H1 (cell line): ENCODE measurements at regions not wholly inside any gene's neighbourhood (a gene's known extent, or its start where the extent isn't known, plus 50 kb on each side); places are given as distances from the start of the nearest gene placed in this dataset.

Source experiments
- CTCF ChIA-PET: fragments of 300-600 bp; sonication (Branson Sonifier 250); formaldehyde crosslinking; loops from one replicate; lab custom pipeline; 2021; ENCODE audit not compliant: partially characterized antibody; lab: Charles Lee
- POLR2A ChIA-PET: fragments of 300-600 bp; sonication (Branson Sonifier 250); formaldehyde crosslinking; loops from one replicate; lab custom pipeline; 2021; ENCODE audit warnings: inconsistent platforms; ENCODE audit not compliant: partially characterized antibody; lab: Charles Lee
- DNase-seq, 2 experiments: peaks; one replicate each; pipeline versions ENCODE4 v3.0.0 to v3.0.0-alpha.2; 2010 to 2022; ENCODE audit warnings: low spot score in 2 of 2, low read depth in 1 of 2, mixed read lengths in 1 of 2
- FAIRE-seq: peaks from 2 replicates; lab custom pipeline; 2011; peaks lifted over from hg19 to GRCh38; lab: Jason Lieb, UNC
- H2AFZ ChIP-seq: 2 replicates; pipeline ENCODE4 v1.8.1; 2012; ENCODE audit warnings: low read length, inconsistent platforms
- H2AK5ac ChIP-seq: 2 replicates; pipeline ENCODE4 v1.6.1; 2013; ENCODE audit warnings: low read depth, low read length
- H2BK120ac ChIP-seq: replicated peaks from 2 replicates; pipeline ENCODE3; 2013; ENCODE audit warnings: low read depth, low read length, inconsistent platforms
- H2BK12ac ChIP-seq: 2 replicates; pipeline ENCODE4 v1.6.1; 2013; ENCODE audit warnings: low read depth, low read length
- H2BK15ac ChIP-seq: 2 replicates; pipeline ENCODE4 v1.6.1; 2013; ENCODE audit warnings: low read length
- H2BK20ac ChIP-seq: 2 replicates; pipeline ENCODE4 v1.6.1; 2013; ENCODE audit warnings: low read length
- H2BK5ac ChIP-seq: 2 replicates; pipeline ENCODE4 v1.6.1; 2013; ENCODE audit warnings: low read depth, low read length
- H3K14ac ChIP-seq: 2 replicates; pipeline ENCODE4 v1.6.1; 2013; ENCODE audit warnings: inconsistent platforms; ENCODE audit not compliant: insufficient read length
- H3K18ac ChIP-seq: 2 replicates; pipeline ENCODE4 v1.6.1; 2013; ENCODE audit warnings: low read length; ENCODE audit errors: extremely low read depth
- H3K23ac ChIP-seq: 2 replicates; pipeline ENCODE4 v1.6.1; 2013; ENCODE audit warnings: inconsistent platforms; ENCODE audit not compliant: insufficient read length
- H3K23me2 ChIP-seq: 2 replicates; pipeline ENCODE4 v1.6.1; 2013; ENCODE audit warnings: low read depth, low read length
- H3K27ac ChIP-seq: 2 replicates; pipeline ENCODE4 v1.6.1; 2011; ENCODE audit warnings: low read depth, low read length, inconsistent platforms
- H3K27me3 ChIP-seq, 4 experiments: replicated peaks in 1 of 4; 1 replicate in 1 of 4; 2 replicates in 3 of 4; pipeline versions ENCODE4 v1.6.1 to v1.8.1; 2011 to 2013; ENCODE audit warnings: low read length in 3 of 4, mild to moderate bottlenecking in 3 of 4, inconsistent platforms in 2 of 4, mixed read lengths in 2 of 4, moderate library complexity in 1 of 4; ENCODE audit not compliant: control insufficient read depth in 3 of 4, insufficient read depth in 3 of 4; ENCODE audit errors: extremely low read depth in 1 of 4
- H3K36me3 ChIP-seq, 4 experiments: 2 replicates each; pipeline versions ENCODE4 v1.6.1 to v1.8.1; 2011 to 2013; ENCODE audit warnings: mild to moderate bottlenecking in 4 of 4, low read length in 3 of 4, moderate library complexity in 2 of 4, control low read depth in 1 of 4, inconsistent platforms in 1 of 4; ENCODE audit not compliant: insufficient read depth in 4 of 4, control insufficient read depth in 2 of 4
- H3K4ac ChIP-seq: replicated peaks from 2 replicates; pipeline ENCODE3; 2013; ENCODE audit warnings: low read length, low read depth, mixed read lengths, inconsistent platforms; ENCODE audit not compliant: insufficient read length
- H3K4me1 ChIP-seq, 4 experiments: replicated peaks in 1 of 4; 1 replicate in 1 of 4; 2 replicates in 3 of 4; pipeline versions ENCODE4 v1.6.1 to v1.8.1; 2011 to 2013; ENCODE audit warnings: low read length in 3 of 4, inconsistent platforms in 2 of 4, mixed read lengths in 1 of 4; ENCODE audit not compliant: insufficient read depth in 4 of 4, control insufficient read depth in 3 of 4
- H3K4me2 ChIP-seq, 2 experiments: 2 replicates each; pipeline versions ENCODE4 v1.6.1 to v1.8.1; 2011 to 2013; ENCODE audit warnings: low read depth in 2 of 2, low read length in 2 of 2, control low read depth in 1 of 2, inconsistent platforms in 1 of 2, mild to moderate bottlenecking in 1 of 2; ENCODE audit not compliant: insufficient read depth in 1 of 2
- H3K4me3 ChIP-seq, 4 experiments: fragments of 200-600, 300-600 bp in 1 of 4; sonication (generic), shearing (Covaris generic), sonication (Bioruptor Twin) in 1 of 4; 2 replicates each; pipeline versions ENCODE4 v1.5.1 to v1.8.1; 2011 to 2016; ENCODE audit warnings: low read length in 4 of 4, low read depth in 3 of 4, control low read depth in 2 of 4, inconsistent platforms in 2 of 4, mild to moderate bottlenecking in 2 of 4, mixed read lengths in 1 of 4, moderate library complexity in 1 of 4; ENCODE audit not compliant: insufficient read depth in 2 of 4; ENCODE audit errors: extremely low read depth in 1 of 4
- H3K56ac ChIP-seq: replicated peaks from 2 replicates; pipeline ENCODE3; 2013; ENCODE audit warnings: low read depth, mild to moderate bottlenecking, mixed read lengths, low read length, inconsistent platforms; ENCODE audit not compliant: insufficient read length
- H3K79me1 ChIP-seq: 2 replicates; pipeline ENCODE4 v1.6.1; 2013; ENCODE audit warnings: low read depth, low read length, control low read depth
- H3K79me2 ChIP-seq, 2 experiments: 2 replicates each; pipeline versions ENCODE4 v1.6.1 to v1.8.1; 2012 to 2013; ENCODE audit warnings: low read length in 2 of 2, mild to moderate bottlenecking in 2 of 2, inconsistent platforms in 1 of 2; ENCODE audit not compliant: insufficient read depth in 2 of 2, control insufficient read depth in 1 of 2
- H3K9ac ChIP-seq, 4 experiments: replicated peaks in 1 of 4; 1 replicate in 1 of 4; 2 replicates in 3 of 4; pipeline versions ENCODE4 v1.6.1 to v1.8.1; 2011 to 2013; ENCODE audit warnings: low read depth in 3 of 4, low read length in 3 of 4, control low read depth in 2 of 4, mild to moderate bottlenecking in 2 of 4, moderate library complexity in 2 of 4, inconsistent platforms in 1 of 4; ENCODE audit errors: extremely low read depth in 1 of 4
- H3K9me3 ChIP-seq, 2 experiments: 2 replicates each; pipeline versions ENCODE4 v1.6.1 to v1.8.1; 2012 to 2013; ENCODE audit warnings: mild to moderate bottlenecking in 2 of 2, moderate library complexity in 2 of 2, control low read depth in 1 of 2, inconsistent platforms in 1 of 2, low read depth in 1 of 2, low read length in 1 of 2, mixed read lengths in 1 of 2; ENCODE audit not compliant: insufficient read depth in 2 of 2
- H4K20me1 ChIP-seq, 2 experiments: replicated peaks in 1 of 2; 2 replicates each; pipeline versions ENCODE3 to v1.8.1; 2011 to 2013; ENCODE audit warnings: inconsistent platforms in 2 of 2, low read length in 2 of 2, mild to moderate bottlenecking in 1 of 2; ENCODE audit not compliant: insufficient read depth in 2 of 2, control insufficient read depth in 1 of 2
- H4K5ac ChIP-seq: 2 replicates; pipeline ENCODE4 v1.6.1; 2013; ENCODE audit warnings: low read length, low read depth, mixed read lengths, inconsistent platforms; ENCODE audit not compliant: insufficient read length
- H4K8ac ChIP-seq: 2 replicates; pipeline ENCODE4 v1.8.0; 2013; ENCODE audit warnings: mild to moderate bottlenecking, moderate library complexity, low read length, inconsistent platforms; ENCODE audit not compliant: insufficient read depth; ENCODE audit errors: extremely low read depth
- H4K91ac ChIP-seq: replicated peaks from 2 replicates; pipeline ENCODE3; 2013; ENCODE audit warnings: low read length, mixed read lengths, inconsistent platforms; ENCODE audit not compliant: insufficient read length
- MAFK ChIP-seq: IDR thresholded peaks from 2 replicates; pipeline ENCODE4 v1.6.1; 2012; ENCODE audit warnings: low read depth, mild to moderate bottlenecking, improper control_type of control experiment, low read length
- WGBS, 2 experiments: shearing (Covaris generic) in 1 of 2; methylation state at CpG; one replicate each; pipeline versions ENCODE4 v1.1.6 to v1.1.7; 2013 to 2015; ENCODE audit warnings: low lambda C conversion rate in 2 of 2, mixed read lengths in 2 of 2, inconsistent platforms in 1 of 2, low coverage in 1 of 2, missing lambda C conversion rate in 1 of 2; ENCODE audit not compliant: insufficient replicate concordance in 2 of 2, insufficient coverage in 1 of 2, insufficient read length in 1 of 2; ENCODE audit errors: extremely low coverage in 1 of 2, missing lambda C conversion rate in 1 of 2; 5-methylcytosine and 5-hydroxymethylcytosine counted together
- TF ChIP-seq, protein P1 (sequence below): IDR thresholded peaks from 2 replicates; pipeline ENCODE4 v1.6.1; 2011; ENCODE audit warnings: low read depth, mild to moderate bottlenecking, low read length; ENCODE audit not compliant: insufficient read depth

- Histone ChIP-seq H3K23ac (no peak overlapping the region), H3K27ac (no peak overlapping the region), H3K18ac (no peak overlapping the region), H3K4me3 (no peak overlapping the region), H3K36me3 (no peaks in the 10 kb centered on the region), H3K4me2 (no peak overlapping the region)
- TF ChIP-seq, protein P1, sequence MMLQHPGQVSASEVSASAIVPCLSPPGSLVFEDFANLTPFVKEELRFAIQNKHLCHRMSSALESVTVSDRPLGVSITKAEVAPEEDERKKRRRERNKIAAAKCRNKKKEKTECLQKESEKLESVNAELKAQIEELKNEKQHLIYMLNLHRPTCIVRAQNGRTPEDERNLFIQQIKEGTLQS = no peak
- peak; percentile 51; the same call in 1 of the 2 replicates for TF ChIP-seq MAFK
- TF ChIP-seq, all 59 proteins: peak for 1
- DNase-seq = no peak
- no peak overlapping the region for H2BK15ac ChIP-seq
- H3K14ac ChIP-seq = no peak overlapping the region
- H3K9me3 ChIP-seq = no peaks in the 10 kb centered on the region
- H2BK120ac ChIP-seq = no peak overlapping the region
- ChIA-PET CTCF (no interaction called here), POLR2A (no interaction called here)
- H2AK5ac ChIP-seq = no peak overlapping the region
- no peaks in the 10 kb centered on the region for H4K20me1 ChIP-seq
- no peak overlapping the region for H2BK12ac ChIP-seq
- no peak overlapping the region for H2BK20ac ChIP-seq
- no peak overlapping the region for H3K56ac ChIP-seq
- no peaks in the 10 kb centered on the region for H3K4me1 ChIP-seq
- FAIRE-seq = no peak
- no peak overlapping the region for H3K9ac ChIP-seq
- H3K27me3 ChIP-seq = no peaks in the 10 kb centered on the region
- no peaks in the 10 kb centered on the region for H3K79me2 ChIP-seq
- no peak overlapping the region for H4K91ac ChIP-seq
- H4K8ac ChIP-seq = no peak overlapping the region
- no peaks in the 10 kb centered on the region for H3K79me1 ChIP-seq
- H4K5ac ChIP-seq = no peak overlapping the region
- no peak overlapping the region for H2BK5ac ChIP-seq
- no peaks in the 10 kb centered on the region for H3K23me2 ChIP-seq
- H2AFZ ChIP-seq = no peak overlapping the region
- H3K4ac ChIP-seq = no peak overlapping the region
- WGBS, 2 experiments = 75 to 100% methylated on average over 1 to 4 of the region's 4 CpGs
Measured at GRCh38 chr11:25327656-25328055, 830.8 kb downstream of the LUZP2 start.
